HUDEP-2 (cell line): ENCODE measurements at regions not wholly inside any gene's neighbourhood (a gene's known extent, or its start where the extent isn't known, plus 50 kb on each side); places are given as distances from the start of the nearest gene placed in this dataset.

Source experiments
- DNase-seq, 76 experiments: peaks; one replicate each; lab custom pipeline; 2025; ENCODE audit not compliant: unreplicated experiment in 76 of 76; lab: John Stamatoyannopoulos, UW

GRCh38 chr11:134785059-134785458, 373.0 kb upstream of the B3GAT1 start:
- no peak for DNase-seq

- DNase-seq = no peak
Observed at GRCh38 chr11:134784568-134784967, 372.5 kb upstream of the B3GAT1 start.

GRCh38 chr11:134784046-134784445, 372.0 kb upstream of the B3GAT1 start:
- no peak for DNase-seq

GRCh38 chr11:134783234-134783633, 371.2 kb upstream of the B3GAT1 start:
- DNase-seq = no peak

- DNase-seq = no peak
Observed at GRCh38 chr11:134781380-134781866, 369.4 kb upstream of the B3GAT1 start.

- DNase-seq = no peak
Observed at GRCh38 chr11:134780486-134781147, 368.6 kb upstream of the B3GAT1 start.

GRCh38 chr11:134779179-134779578, 367.1 kb upstream of the B3GAT1 start:
- no peak for DNase-seq

GRCh38 chr11:134768463-134768862, 356.4 kb upstream of the B3GAT1 start:
- no peak for DNase-seq

GRCh38 chr11:134765565-134765964, 353.5 kb upstream of the B3GAT1 start:
- no peak for DNase-seq

- DNase-seq = no peak
Observed at GRCh38 chr11:134764966-134765365, 352.9 kb upstream of the B3GAT1 start.

- no peak for DNase-seq
Observed at GRCh38 chr11:134764367-134764766, 352.3 kb upstream of the B3GAT1 start.

GRCh38 chr11:134763030-134763388, 351.0 kb upstream of the B3GAT1 start:
- DNase-seq = no peak

GRCh38 chr11:134762248-134763029, 350.4 kb upstream of the B3GAT1 start:
- no peak for DNase-seq

GRCh38 chr11:134761926-134762247, 349.8 kb upstream of the B3GAT1 start:
- DNase-seq = no peak

- DNase-seq = no peak
Observed at GRCh38 chr11:134761386-134761785, 349.3 kb upstream of the B3GAT1 start.

GRCh38 chr11:134760957-134761356, 348.9 kb upstream of the B3GAT1 start:
- no peak for DNase-seq

- no peak for DNase-seq
Observed at GRCh38 chr11:134760299-134760698, 348.3 kb upstream of the B3GAT1 start.

- DNase-seq = no peak
Observed at GRCh38 chr11:134759855-134760254, 347.8 kb upstream of the B3GAT1 start.

- no peak for DNase-seq
Observed at GRCh38 chr11:134759274-134759673, 347.2 kb upstream of the B3GAT1 start.

GRCh38 chr11:134758342-134758931, 346.4 kb upstream of the B3GAT1 start:
- no peak for DNase-seq

GRCh38 chr11:134757633-134758032, 345.6 kb upstream of the B3GAT1 start:
- no peak for DNase-seq
